Fibroblast of lung (primary cell): ENCODE measurements at regions not wholly inside any gene's neighbourhood (a gene's known extent, or its start where the extent isn't known, plus 50 kb on each side); places are given as distances from the start of the nearest gene placed in this dataset.

Source experiments
- DNase-seq, 2 donors: peaks; one replicate each; pipeline versions ENCODE4 v3.0.0 to v3.0.0-alpha.2; 2010; ENCODE audit warnings: low read depth in 2 of 2
- H2AFZ ChIP-seq: 2 replicates; pipeline ENCODE4 v1.5.1; 2012; ENCODE audit warnings: low read length, control low read depth, inconsistent platforms
- H3K27ac ChIP-seq: 2 replicates; pipeline ENCODE4 v1.5.1; 2011; ENCODE audit warnings: low read length, control low read depth; ENCODE audit not compliant: insufficient read depth
- H3K27me3 ChIP-seq: 2 replicates; pipeline ENCODE4 v1.5.1; 2011; ENCODE audit warnings: mild to moderate bottlenecking, low read length; ENCODE audit not compliant: control insufficient read depth, insufficient read depth
- H3K36me3 ChIP-seq: 2 replicates; pipeline ENCODE4 v1.5.1; 2011; ENCODE audit warnings: low read length; ENCODE audit not compliant: control insufficient read depth, insufficient read depth
- H3K4me1 ChIP-seq: 2 replicates; pipeline ENCODE4 v1.5.1; 2011; ENCODE audit warnings: low read length; ENCODE audit not compliant: control insufficient read depth, insufficient read depth; ENCODE audit errors: extremely low read depth
- H3K4me2 ChIP-seq: 2 replicates; pipeline ENCODE4 v1.5.1; 2011; ENCODE audit warnings: low read length, control low read depth; ENCODE audit not compliant: insufficient read depth; ENCODE audit errors: extremely low read depth
- H3K4me3 ChIP-seq, 4 experiments: fragments of 200-600 bp in 1 of 4; sonication (generic) in 1 of 4; replicated peaks in 1 of 4; 2 replicates each; pipeline ENCODE4 v1.5.1; 2011 to 2016; ENCODE audit warnings: low read length in 4 of 4, low read depth in 3 of 4, mild to moderate bottlenecking in 3 of 4, control low read depth in 2 of 4, inconsistent platforms in 1 of 4, mixed read lengths in 1 of 4; ENCODE audit not compliant: insufficient read depth in 1 of 4; ENCODE audit errors: control extremely low read depth in 1 of 4
- H3K79me2 ChIP-seq: 2 replicates; pipeline ENCODE4 v1.5.1; 2012; ENCODE audit warnings: mild to moderate bottlenecking, low read length, inconsistent platforms; ENCODE audit not compliant: control insufficient read depth, insufficient read depth
- H3K9ac ChIP-seq: 2 replicates; pipeline ENCODE4 v1.5.1; 2011; ENCODE audit warnings: mild to moderate bottlenecking, low read length, control low read depth; ENCODE audit not compliant: insufficient read depth
- H3K9me3 ChIP-seq: 2 replicates; pipeline ENCODE4 v1.5.1; 2012; ENCODE audit warnings: low read depth, low read length; ENCODE audit not compliant: control insufficient read depth, insufficient read depth
- H4K20me1 ChIP-seq: 2 replicates; pipeline ENCODE4 v1.5.1; 2011; ENCODE audit warnings: low read length; ENCODE audit not compliant: control insufficient read depth, insufficient read depth; ENCODE audit errors: extremely low read depth
- CTCF ChIP-seq, 2 donors: IDR thresholded peaks in 1 of 2; conservative IDR thresholded peaks in 1 of 2; 1 replicate in 1 of 2; 2 replicates in 1 of 2; pipeline ENCODE4 v1.5.1; 2011 to 2012; ENCODE audit warnings: low read length in 2 of 2, control low read depth in 1 of 2, inconsistent platforms in 1 of 2, low read depth in 1 of 2, mild to moderate bottlenecking in 1 of 2
- EZH2 ChIP-seq: IDR thresholded peaks from 2 replicates; pipeline ENCODE4 v1.5.1; 2012; ENCODE audit warnings: low read length, control low read depth, mild to moderate bottlenecking; ENCODE audit errors: missing control alignments

- Histone ChIP-seq H3K79me2 (no peaks in the 10 kb centered on the region), H3K9ac (no peak overlapping the region), H2AFZ (no peak overlapping the region), H3K27ac (no peak overlapping the region), H3K9me3 (no peaks in the 10 kb centered on the region), H3K4me2 (no peak overlapping the region), H4K20me1 (no peaks in the 10 kb centered on the region), H3K4me1 (no peaks in the 10 kb centered on the region), H3K36me3 (no peaks in the 10 kb centered on the region), H3K4me3 (no peak overlapping the region), H3K27me3 (peaks cover 9% of the 10 kb centered on the region)
- DNase-seq = no peak
- TF ChIP-seq EZH2 = no peak
- TF ChIP-seq CTCF (conservative IDR thresholded peaks at IDR 0.05 in 1 of 2, IDR thresholded peaks at IDR 0.05 in 1 of 2; ENCODE audit: low read depth in 1 of 2, low read length in 2 of 2) = no peak
Measured at GRCh38 chr1:22241811-22242210, 98.9 kb upstream of the WNT4 start.

- Histone ChIP-seq H3K9me3 (no peaks in the 10 kb centered on the region), H2AFZ (no peak overlapping the region), H3K79me2 (no peaks in the 10 kb centered on the region), H4K20me1 (no peaks in the 10 kb centered on the region), H3K27me3 (peaks cover 18% of the 10 kb centered on the region), H3K4me1 (no peaks in the 10 kb centered on the region), H3K27ac (no peak overlapping the region), H3K4me2 (no peak overlapping the region), H3K4me3 (no peak overlapping the region), H3K9ac (no peak overlapping the region), H3K36me3 (no peaks in the 10 kb centered on the region)
- DNase-seq = no peak
- no peak for TF ChIP-seq EZH2
- no peak for TF ChIP-seq CTCF (conservative IDR thresholded peaks at IDR 0.05 in 1 of 2, IDR thresholded peaks at IDR 0.05 in 1 of 2; ENCODE audit: low read depth in 1 of 2, low read length in 2 of 2)
Measured at GRCh38 chr1:22245100-22245650, 102.3 kb upstream of the WNT4 start.

- H3K4me1 ChIP-seq = no peaks in the 10 kb centered on the region
- no peak overlapping the region for H3K4me3 ChIP-seq
- H4K20me1 ChIP-seq = no peaks in the 10 kb centered on the region
- H3K9ac ChIP-seq = no peak overlapping the region
- no peaks in the 10 kb centered on the region for H3K79me2 ChIP-seq
- no peak overlapping the region for H3K27ac ChIP-seq
- no peaks in the 10 kb centered on the region for H3K36me3 ChIP-seq
- no peak overlapping the region for H3K4me2 ChIP-seq
- TF ChIP-seq EZH2 = no peak
- no peak for TF ChIP-seq CTCF (conservative IDR thresholded peaks at IDR 0.05 in 1 of 2, IDR thresholded peaks at IDR 0.05 in 1 of 2; ENCODE audit: low read depth in 1 of 2, low read length in 2 of 2)
- peaks cover 19% of the 10 kb centered on the region for H3K27me3 ChIP-seq
- H2AFZ ChIP-seq = no peak overlapping the region
- no peak for DNase-seq
- H3K9me3 ChIP-seq = no peaks in the 10 kb centered on the region
Measured at GRCh38 chr1:22245726-22246125, 102.8 kb upstream of the WNT4 start.
